Kidney epithelial cell (primary cell): ENCODE measurements at regions not wholly inside any gene's neighbourhood (a gene's known extent, or its start where the extent isn't known, plus 50 kb on each side); places are given as distances from the start of the nearest gene placed in this dataset.

Experiments
- DNase-seq: peaks from one replicate; pipeline ENCODE4 v3.0.0-alpha.2; 2010; ENCODE audit warnings: low read depth
- H3K27me3 ChIP-seq: 2 replicates; pipeline ENCODE4 v1.6.0; 2011; ENCODE audit warnings: low read length; ENCODE audit not compliant: control insufficient read depth, insufficient read depth
- H3K36me3 ChIP-seq: 2 replicates; pipeline ENCODE4 v1.5.1; 2011; ENCODE audit warnings: low read length; ENCODE audit not compliant: control insufficient read depth, insufficient read depth
- H3K4me3 ChIP-seq: 2 replicates; pipeline ENCODE4 v1.5.1; 2011; ENCODE audit warnings: low read depth, mild to moderate bottlenecking, control low read depth, low read length
- TF ChIP-seq, protein P1 (sequence below): IDR thresholded peaks from 2 replicates; pipeline ENCODE4 v1.5.1; 2011; ENCODE audit warnings: mild to moderate bottlenecking, moderate library complexity, low read length, control low read depth, inconsistent platforms; ENCODE audit not compliant: insufficient read depth, poor library complexity, severe bottlenecking

DNA sequence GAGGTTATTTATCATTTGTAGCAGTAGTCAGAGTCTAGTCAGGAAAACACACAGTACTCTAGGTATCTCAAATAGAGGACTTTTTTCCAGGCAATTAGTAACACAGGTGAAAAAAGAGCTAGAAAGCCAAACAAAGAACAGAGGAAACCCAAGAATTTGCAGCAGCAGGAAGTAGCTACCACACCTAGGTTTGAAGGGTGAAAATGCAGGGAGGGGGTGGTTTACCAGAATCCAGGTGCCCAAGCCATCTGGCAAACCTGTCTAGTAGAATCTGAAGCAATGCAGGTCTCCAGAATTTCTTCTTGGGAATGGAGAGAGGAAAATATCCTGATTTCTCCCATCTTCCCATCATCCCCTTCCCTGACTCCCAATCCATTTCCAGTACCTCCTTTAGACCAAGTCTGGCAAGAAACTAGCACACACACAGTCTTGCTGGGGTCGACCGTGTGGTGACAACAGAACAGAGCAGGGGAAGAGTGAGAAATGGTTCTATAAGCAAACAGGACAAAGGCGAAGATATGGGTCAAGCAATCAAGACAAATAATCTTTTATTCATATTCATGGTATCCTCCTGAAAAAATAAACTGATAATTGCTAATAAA, 231.9 kb upstream of the MMADHC start:
- Histone ChIP-seq H3K36me3 (no peaks in the 10 kb centered on the region), H3K27me3 (no peaks in the 10 kb centered on the region), H3K4me3 (no peak overlapping the region)
- DNase-seq: no peak
- TF ChIP-seq, protein P1, sequence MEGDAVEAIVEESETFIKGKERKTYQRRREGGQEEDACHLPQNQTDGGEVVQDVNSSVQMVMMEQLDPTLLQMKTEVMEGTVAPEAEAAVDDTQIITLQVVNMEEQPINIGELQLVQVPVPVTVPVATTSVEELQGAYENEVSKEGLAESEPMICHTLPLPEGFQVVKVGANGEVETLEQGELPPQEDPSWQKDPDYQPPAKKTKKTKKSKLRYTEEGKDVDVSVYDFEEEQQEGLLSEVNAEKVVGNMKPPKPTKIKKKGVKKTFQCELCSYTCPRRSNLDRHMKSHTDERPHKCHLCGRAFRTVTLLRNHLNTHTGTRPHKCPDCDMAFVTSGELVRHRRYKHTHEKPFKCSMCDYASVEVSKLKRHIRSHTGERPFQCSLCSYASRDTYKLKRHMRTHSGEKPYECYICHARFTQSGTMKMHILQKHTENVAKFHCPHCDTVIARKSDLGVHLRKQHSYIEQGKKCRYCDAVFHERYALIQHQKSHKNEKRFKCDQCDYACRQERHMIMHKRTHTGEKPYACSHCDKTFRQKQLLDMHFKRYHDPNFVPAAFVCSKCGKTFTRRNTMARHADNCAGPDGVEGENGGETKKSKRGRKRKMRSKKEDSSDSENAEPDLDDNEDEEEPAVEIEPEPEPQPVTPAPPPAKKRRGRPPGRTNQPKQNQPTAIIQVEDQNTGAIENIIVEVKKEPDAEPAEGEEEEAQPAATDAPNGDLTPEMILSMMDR: no peak

DNA sequence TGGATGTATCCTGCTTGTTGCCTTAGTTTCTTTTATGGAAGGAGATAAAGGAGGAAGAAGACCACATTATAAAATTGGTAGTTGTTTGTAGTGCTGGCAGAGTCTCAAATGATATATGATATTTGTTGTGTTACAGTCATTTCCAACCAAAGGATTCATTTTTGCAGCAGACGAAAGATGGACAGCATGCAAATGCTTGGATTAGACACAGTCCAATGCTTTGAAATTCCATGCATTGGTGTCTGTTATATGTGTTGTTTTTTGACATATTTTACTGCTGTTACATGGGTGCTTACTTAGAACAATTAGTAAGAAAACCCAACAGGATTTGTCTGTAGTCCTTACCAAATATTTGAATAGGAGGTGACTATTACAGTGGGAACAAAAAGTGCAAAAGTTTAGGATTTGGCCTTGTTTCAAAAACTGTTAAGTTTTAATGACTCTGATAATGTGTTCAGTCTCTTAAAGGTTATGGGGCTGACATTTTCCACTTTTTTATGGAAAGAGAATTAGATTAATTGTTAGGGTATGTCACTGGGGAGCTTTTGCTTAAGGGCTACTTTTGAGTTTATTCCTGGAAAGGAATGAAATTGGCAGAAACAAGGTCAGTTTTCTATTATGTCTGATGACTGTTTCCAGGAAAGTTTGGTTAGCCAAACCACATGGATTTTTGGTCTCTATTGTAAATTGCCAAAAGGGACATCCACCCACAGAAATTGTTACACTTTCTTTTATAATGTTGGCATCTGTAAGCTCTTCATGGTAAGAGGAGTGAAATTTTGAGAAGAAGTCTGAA, 229.4 kb upstream of the MMADHC start:
- TF ChIP-seq, protein P1: no peak
- H3K27me3 ChIP-seq: no peaks in the 10 kb centered on the region
- no peak overlapping the region for H3K4me3 ChIP-seq
- H3K36me3 ChIP-seq: no peaks in the 10 kb centered on the region
- DNase-seq: no peak

DNA sequence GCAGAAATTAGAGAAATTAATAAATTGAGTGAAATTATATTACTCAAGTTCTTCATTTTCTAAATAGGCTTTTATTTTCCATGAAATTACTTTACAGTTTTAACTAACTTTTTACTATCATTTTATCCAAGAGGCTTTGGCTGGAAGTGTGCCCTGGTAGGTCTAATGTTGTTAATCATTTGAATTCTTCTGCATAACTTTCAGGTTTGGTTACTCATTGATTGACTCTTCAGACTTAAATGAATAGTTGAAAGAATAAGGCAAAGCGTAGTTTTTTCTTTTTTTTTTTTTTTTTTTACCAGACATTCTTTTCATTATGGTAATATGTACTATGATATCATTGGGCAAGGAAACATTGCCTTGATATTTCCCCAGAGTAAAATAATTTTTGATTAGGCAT, 228.4 kb upstream of the MMADHC start:
- no peaks in the 10 kb centered on the region for H3K27me3 ChIP-seq
- H3K36me3 ChIP-seq: no peaks in the 10 kb centered on the region
- TF ChIP-seq, protein P1: no peak
- no peak for DNase-seq
- no peak overlapping the region for H3K4me3 ChIP-seq

DNA sequence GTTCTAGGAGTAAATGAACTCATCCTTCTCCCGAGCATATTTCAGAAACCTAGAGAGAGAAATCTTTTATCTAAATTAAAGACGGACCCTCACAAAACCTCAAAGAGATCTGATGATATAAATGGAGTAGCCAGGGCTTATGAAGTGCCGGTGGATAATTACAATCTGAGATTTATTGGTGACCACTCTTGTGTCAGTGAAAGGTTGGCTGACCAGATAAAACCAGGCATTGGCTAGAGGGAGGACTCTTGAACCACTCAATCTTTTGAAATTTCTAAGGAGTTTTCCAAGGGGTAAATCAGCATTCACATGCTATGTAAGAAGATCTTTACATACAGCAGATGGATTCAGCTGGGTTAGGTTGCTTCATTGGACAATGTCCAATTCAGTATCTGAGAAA, 227.3 kb upstream of the MMADHC start:
- TF ChIP-seq, protein P1: no peak
- Histone ChIP-seq H3K27me3 (no peaks in the 10 kb centered on the region), H3K36me3 (no peaks in the 10 kb centered on the region), H3K4me3 (no peak overlapping the region)
- no peak for DNase-seq

DNA sequence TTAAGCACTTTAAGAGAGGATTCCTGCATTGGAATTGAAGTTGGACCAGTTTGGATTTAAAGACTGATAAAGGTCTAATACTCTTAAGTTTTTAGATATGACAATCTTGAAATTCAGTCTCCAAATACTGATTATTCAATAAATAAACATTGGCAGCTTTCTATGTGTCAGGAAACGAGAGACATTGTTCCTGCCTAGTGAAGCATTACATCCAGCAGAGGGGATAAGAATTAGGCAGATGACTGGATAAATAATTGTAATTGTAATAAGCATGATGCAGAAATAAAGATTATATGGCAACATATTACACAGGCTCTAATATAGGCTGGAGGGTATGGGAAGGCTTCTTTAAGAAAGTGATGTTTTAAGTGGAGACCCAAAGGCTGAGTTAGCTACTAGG, 226.5 kb upstream of the MMADHC start:
- Histone ChIP-seq H3K27me3 (no peaks in the 10 kb centered on the region), H3K4me3 (no peak overlapping the region), H3K36me3 (no peaks in the 10 kb centered on the region)
- no peak for DNase-seq
- TF ChIP-seq, protein P1: no peak
